ENCODE measurements at regions not wholly inside any gene's neighbourhood (a gene's known extent, or its start where the extent isn't known, plus 50 kb on each side); places are given as distances from the start of the nearest gene placed in this dataset.

DNA sequence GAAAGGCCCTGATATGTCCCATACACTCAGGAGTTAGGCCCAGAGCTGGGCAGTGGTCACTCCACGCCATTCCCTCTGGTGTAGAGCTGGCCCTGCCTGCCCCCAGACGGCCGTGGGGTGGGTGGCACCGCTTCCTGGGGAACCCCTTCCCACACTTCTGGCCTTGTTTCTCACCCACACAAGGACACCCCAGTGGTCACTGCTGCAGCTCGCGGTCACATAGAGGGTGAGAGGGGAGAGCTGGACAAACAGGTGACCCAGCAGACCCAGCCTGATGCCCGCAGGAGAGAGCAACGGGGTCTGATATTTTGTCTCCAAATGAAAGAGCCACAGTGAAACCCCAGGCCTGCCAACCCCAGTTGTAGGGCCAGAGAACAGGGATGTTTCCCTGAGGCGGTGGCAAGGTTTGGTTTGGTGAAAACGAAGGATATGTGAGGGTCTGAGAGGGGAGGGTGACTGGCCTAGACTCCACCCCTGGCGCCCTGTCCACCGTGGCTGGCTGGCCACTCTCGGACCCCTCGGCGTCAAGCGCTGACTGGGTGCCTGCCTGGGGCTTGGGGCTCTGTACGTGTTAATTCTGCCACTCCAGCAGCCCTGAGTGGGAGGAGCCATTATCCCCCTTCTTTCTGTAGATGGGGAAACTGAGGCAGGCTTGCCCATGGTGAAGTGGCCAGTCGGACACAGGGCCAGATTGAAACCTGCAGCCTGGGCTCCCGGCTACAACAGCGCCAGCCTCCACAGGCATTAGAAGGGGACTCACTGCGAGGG, 71.0 kb upstream of the PPARA start:
- FAIRE-seq: no peak

DNA sequence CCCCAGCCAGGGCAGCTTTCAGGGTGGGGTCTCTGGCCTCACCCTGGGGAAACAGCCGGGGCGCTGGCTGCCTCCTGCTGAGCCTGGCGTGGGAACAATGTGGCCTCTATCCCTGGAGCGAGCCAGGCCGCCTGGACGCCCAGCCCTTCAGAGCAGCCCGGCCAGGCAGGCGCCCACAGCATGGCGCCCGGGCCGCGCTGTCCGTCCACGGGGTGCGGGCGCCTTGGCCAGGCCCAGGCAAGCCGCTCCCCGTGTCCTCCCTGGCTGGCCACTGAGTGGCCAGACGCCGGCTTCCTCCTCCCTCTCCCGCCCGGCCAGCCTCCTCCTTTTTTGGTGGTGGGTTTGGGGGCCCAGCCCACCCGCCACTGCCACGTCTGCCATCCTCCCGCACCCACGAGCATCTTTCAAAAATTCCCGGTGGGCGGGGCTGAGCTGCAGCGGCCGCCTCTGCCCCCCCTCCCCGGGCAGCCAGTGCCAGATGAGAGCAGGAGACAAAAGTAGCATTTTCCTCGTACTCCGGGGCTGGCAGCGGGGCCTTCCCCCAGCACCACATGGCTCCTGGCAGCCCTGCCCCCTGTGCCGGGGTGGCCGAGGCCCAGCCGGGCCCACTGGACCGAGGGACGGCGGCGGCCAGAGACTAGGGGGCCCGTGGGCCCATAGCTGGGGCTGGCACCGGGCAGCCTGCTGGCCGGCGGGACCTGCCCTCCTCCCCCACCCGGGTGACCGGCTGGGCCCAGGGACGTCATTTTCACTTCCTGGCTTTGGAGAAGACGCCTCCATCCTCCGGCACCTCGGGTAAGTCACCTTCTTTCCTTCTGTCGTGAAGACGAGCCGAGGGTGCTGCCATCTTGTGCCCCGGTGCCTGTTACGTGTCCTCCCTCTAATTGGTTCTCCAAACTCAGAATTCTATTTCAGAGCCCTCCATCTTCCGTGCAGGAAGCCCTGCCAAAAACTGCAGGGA, 70.2 kb upstream of the PPARA start:
- FAIRE-seq: peak; percentile 21

DNA sequence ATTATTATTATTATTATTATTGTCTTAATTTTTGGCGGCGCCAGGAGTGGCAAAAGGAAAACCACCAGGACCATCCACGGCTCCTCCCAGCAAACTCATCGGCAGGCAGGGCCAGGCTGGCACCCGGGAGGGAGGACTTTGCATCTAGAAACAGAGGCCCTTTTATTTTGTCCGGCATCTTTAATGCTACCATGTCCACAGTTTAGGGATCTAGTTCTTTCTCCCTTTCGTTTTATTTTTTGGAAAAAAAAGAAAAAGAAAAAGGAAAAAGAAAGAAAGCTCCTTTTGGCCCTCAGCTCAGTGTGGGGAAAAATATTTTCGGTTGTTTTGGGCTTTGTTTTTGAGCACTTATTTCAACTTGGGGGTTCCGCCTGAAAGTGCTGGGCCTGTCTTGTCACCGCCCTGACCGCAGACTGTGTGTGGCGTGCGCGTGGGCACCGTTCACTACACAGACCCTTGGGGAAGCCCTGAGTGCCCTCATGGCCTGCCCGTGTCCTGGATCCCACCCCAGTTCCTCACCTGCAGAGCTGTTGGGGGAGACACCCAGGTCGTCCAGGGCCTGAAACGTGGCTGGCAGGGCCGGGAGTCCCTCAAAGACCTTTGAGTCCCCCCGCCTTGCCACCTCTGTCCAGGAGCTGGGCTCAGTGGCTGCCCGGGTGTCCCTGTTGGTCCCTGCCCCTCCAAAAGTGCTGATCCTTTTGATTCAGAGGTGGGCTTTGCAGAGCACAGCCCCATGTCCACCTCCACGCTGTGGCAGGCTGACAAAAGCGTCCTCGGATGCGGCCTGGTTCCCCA, 69.1 kb upstream of the PPARA start:
- no peak for FAIRE-seq

DNA sequence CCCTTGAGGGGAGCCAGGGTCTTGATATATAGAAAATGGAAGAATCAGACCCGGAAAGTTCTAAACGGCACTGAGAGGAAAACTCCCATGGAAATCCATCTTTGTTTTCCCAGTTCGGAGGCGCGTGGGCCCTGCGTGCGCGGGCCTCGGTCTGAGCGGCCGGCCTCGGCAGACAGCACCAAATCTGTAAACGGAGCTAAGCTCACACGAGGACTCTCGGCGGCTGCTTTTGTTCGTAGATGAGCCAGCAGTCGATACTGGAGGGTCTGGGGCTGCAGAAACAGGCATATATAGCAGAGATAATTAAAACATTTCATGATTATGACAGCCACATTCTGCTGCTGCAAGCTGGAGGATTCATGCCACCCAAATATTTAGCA, 68.5 kb upstream of the PPARA start:
- no peak for FAIRE-seq

DNA sequence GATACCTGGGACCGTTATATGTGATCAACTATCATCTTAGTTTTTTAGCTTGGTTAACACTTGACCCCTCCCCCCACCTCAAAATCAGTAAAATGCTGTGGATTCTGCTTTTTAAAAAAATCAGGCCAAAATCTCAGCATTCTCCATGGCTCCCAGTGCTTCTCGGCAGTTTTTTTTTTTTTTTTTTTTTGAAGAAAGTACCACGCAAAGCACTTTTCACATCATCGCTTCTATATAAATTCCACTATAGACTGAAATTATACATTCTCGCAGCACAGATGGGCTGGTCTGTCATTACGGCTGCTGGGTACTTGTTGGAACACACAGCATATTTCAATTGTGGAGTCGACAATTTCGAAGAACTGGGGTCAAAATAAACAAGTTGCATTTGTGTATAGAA, 67.7 kb upstream of the PPARA start:
- no peak for FAIRE-seq

DNA sequence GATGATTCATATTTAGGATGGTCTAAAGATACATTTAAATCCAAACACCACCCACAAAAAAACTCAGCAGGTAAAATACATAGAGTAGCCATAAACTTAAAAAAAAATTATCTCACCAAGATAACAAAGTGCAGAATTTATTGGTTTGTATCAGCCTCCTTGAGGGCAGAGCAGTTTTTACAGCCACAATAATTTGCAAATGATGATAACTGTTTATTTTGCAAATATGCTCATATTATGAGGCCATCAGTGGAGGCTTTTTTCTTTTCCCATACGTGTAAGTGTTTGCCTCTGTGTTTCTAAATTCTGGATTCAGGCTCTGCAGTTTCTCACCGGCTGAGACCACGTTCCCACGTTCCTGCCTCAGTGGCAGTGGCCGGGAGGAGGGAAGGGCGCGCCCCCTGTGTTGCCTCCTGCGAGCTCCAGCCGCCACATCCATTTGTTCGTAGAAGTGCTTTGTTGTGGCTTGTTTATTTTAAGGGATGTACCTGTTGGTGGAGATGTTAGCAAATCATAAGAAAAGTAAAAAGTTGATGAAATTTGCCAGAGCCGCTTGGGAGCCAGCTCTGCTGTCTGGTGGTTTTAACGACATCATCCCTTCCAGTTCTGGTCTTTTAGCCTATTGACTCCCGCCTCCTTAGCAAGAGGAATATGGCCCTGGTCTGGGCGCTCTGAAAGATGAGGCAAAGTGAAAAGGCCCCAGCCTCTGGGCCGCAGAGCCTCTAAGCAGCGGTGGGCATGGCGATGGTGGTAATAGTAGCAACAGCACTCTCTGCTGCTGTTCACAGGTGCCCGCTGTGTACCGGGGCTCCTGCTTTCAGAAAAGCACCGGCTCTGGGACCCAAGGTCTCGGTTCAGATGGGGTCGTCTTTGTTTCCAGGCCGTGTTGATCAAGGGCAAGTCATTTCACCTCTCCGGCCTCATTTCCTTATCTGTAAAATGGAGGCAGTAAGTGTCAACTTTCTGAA, 66.7 kb upstream of the PPARA start:
- FAIRE-seq: peak; percentile 51

DNA sequence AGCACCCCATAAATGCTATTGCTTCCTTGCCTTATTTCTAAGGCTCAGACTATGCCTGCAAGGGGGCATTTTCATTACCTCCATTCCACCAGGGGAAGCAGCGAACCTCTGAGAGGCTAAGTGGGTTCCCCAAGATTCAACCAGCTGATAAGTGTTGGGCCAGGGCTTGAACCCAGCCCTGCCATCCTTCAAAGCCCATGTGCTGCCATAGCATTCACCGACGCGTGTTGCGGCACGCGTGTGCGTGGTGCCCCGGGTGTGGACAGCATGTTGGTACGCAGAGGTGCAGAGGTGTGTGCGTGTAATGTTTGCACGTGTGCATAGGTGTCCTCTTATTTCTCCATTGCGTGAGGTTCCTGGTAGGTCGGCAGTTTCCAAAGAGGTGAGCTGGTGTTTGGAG, 66.0 kb upstream of the PPARA start:
- FAIRE-seq: no peak

DNA sequence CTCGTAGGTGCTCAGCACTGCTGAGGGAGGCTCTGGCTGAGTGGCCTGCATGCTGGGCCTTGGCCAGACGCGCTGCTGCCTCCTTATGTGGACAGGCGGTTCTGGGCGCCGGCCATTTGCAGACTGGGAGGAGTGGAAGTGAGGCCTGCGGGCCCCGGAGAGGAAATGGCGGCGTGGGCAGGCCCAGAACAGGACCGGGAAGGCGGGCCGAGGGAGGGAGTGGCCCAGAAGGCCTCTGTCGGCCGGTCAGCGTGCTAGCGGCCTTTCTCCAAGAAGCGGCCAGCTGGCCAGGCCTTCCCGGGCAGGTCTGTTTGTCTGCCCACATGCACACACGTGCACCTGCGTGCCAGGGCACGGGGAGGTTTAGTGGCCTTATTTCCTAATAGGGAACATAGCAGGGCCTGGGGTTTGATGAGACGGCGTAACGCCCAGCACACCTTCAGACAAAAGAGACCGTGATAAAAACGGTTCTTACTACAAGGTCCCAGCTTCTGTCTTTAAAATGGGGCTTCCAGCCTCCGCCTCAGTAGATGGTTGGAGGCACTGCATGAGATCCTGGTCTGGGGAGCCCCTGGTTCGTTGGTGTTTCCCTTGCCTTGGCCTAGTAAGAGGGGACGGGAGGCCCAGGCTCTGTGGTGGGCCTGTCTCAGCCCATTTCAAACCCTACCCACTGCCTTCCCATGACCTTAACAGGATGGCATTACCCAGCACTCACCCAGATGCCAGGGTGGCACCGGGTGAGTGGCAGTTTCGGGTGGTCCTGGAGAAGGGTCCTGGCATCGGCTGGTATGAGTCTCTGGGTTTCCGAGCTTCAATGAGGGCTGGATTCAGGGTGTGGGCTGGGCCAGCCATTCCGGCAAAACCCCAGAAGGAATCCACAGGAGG, 65.1 kb upstream of the PPARA start:
- no peak for FAIRE-seq

DNA sequence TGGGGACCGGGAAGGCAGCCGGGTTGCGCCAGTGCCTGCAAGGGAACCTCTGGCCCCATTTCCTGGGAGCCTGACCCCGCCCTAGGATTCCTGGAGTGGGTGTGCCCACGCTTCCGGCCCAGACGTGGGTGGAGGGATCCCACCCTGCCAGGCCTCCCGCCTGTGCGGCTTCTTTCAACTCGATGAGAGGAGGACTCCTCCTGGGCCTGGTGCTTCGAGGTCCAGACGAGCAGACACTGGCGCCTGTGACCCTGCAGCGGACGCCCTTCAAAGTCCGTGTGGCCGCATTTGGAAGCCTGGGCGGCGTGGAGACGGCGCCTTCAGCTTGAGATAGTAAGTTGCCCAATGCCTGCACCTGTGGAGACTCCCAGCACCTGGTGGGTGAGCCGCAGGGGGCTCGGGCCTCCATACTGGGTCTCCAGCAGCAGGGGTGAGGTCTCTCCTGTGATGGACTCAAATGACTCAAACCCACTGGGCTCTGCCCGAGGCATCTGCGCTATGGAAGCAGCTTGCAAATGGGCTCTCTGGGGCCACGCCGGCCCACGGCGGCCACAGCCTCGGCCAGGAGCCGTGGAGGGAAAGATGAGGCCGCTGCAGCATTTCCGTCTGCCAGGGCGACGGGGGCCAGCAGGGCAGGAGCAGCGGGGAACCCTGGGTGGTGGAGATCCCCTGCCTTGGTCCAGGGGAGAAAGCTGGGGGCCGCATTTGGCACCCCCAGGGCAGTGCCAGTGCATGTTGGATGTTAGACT, 64.3 kb upstream of the PPARA start:
- no peak for FAIRE-seq

DNA sequence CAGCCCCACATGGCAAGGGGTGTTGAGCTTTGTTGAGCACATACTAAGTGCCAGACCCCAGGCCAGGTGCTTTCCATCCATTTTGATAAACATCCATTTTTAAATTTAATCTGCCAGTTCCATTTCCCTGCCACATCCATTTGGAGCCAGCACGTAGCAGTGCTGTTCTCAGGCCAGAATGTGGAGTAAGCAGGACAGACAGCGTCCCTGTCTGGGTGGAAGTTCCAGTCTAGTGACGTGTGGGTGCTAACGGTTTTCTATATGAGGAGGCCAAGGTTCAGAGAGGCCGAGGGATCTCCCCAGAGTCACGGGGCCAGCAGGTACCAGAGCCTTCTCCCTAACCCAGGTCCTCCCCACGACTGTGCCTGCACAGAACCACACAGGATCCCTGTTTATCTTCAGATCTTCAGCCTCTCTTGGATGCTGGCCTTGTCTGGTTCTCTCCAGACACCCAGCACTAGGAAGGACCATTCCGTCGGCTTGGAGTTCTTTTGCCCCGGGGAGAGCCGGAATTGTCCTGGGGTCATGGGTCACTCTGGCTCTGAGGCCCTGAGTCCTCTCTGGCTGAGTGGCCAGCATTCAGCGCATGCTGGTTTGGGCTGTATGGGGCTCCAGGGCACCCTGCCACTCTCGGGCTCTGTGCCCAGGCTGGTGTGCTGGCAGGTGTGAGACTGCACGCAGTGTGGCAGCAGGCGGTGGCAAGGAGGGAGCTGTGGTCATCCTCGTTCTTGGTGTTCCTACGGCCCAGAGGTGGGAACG, 63.6 kb upstream of the PPARA start:
- no peak for FAIRE-seq

DNA sequence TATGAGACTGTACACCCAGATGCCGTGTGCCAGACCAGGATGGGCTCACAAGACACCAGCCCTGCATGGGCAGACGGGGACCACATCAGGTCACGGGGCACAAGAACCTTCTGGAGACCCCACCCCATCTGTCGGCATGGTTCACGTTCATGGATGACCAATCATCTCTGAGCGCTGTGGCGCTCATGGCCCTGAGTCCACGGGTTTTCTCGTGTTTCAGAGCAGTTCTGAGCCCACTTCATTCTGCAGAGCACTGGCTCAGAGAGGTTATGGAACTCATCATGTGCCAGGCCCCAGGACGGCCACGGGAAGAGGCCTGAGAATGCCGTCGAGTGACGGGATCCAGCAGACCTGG, 63.0 kb upstream of the PPARA start:
- FAIRE-seq: no peak

DNA sequence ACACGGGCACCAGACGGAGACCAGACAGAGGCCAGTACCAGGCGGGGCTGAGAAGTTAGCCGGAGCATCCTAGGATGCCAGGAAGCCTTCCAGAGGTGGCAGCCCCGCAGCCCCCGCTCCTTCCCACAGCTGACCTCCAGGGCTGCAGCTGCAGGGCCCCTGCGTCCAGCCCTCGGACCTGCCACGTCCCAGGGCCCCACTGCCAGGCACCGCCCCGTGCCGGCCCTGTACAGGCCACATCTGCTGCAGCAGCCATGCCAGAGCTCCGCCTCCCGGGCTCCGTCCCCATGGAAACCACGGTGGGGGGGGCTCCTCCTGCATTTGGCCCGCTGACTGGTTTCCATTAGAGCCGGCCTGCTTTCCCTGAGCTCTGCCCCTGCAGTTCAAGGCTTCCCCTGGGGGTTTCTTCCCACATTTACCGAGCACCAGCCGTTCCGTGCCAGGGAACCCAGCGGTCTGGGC, 62.5 kb upstream of the PPARA start:
- FAIRE-seq: no peak

DNA sequence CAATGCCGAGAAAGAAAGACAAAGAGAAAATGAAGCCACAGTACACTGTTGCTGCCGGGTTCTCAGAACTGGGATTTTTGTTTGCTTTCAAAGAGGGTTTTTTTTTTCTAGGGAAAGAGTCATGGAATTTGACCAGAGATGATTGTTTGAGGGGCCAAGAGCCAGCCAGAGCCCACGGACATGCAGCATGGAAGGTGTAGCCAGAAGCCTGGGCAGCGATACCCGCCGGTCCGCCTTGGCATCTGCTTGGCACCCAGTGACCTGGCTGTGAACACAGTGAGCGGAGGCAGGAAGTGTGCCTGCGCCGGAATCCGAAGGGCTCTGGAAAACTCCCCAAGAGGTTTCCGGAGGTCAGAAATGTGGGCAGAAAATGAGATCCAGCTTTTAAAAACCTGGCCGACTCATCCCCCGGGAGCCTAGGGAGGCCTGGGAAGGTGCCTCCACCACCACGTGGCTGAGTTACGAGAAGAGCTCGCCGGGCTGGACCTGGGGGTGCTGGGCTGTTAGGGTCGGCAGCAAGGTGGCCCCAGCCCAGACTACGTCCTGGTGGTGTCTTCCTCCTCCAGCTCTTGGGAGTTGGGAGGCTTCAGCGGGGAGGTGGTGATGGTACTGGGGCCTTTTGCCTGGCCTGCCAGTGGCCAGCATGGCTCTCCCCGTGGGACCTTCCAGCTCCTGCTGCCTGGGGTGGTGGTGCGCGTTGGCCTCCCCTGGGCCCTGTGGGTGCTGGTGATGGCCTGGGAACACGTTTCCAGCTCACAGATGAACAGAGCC, 61.6 kb upstream of the PPARA start:
- no peak for FAIRE-seq

DNA sequence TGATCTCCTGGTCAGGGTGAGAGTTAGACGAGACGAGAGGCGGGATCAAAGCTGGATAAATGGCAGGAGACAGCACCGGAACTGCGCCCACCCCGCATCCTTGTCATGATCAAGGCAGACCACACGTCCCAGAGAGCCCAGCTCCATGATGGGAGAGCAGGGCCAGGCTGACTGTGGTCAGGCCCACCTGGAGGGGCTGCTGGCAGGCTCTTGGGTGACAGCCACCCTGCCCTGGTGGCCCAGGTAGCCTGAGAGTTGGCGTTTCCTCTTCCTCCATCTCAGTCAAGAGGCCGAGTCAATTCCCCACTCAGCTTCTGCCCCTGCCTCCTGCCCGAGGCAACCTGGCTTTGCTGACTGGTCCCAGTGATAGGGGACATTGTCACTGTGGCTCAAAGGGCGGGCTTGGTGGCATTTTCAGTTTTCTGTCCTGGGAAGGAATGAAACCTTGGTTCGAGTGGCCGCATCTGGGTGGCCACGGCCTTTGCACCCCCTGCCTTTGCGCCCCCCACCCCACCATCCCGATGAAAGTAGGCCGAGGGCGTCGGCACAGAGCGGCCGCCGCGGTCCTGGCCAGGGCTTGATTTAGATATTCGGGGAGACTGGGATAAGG, 60.8 kb upstream of the PPARA start:
- no peak for FAIRE-seq

DNA sequence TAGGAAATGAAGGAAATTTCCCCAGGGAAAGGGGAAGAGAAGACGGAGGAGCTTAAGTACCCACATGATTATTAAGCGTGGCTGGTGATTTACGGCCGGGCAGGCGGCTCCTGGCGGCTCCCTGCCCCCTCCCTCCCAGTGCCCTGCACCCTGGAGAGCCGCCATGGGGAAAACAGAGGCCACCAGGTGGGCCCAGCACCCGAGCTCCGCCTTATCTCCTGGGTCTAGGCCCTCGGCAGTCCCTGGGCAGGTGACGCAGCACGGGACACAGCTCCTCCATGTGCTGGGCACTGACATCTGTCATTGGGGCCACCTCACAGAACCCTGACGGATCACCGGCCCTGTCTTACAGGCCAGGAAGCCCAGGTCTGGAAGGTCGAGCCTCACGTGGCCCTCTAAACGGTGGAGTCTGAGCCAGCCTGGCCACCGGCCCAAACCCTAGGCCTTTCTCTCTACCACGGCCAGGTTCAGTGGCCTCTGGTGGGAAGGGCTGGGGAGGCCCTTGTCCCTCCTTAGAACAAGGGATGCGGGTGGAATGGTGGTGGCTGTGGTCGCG, 60.2 kb upstream of the PPARA start:
- FAIRE-seq: no peak

DNA sequence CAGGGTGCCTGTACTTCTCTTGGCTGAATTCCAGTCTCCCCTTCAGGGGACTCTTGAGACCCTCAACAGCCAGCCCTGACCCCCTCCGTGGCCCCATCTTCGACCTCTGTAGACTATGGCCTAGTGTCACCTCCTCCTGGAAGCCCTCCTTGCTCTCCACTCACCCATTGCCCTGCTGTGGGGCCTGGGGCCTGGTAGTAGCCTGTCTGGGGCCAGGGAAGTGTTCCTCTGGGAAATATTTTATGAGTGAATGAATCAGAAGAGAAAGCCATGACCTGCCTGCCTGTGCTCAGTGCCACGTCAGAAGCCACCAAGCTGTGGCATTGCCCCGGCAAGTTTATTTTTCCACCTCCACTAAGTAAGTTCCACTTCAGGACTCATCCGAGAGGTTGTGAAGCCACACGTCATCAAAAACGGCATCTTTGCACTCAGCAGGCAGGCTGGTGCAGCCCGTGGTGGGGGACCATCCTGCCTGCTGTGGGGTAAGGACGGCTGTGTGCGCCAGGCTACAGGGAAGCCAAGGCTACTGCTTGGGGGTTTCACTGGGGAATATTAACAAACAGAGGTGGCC, 59.6 kb upstream of the PPARA start:
- no peak for FAIRE-seq

DNA sequence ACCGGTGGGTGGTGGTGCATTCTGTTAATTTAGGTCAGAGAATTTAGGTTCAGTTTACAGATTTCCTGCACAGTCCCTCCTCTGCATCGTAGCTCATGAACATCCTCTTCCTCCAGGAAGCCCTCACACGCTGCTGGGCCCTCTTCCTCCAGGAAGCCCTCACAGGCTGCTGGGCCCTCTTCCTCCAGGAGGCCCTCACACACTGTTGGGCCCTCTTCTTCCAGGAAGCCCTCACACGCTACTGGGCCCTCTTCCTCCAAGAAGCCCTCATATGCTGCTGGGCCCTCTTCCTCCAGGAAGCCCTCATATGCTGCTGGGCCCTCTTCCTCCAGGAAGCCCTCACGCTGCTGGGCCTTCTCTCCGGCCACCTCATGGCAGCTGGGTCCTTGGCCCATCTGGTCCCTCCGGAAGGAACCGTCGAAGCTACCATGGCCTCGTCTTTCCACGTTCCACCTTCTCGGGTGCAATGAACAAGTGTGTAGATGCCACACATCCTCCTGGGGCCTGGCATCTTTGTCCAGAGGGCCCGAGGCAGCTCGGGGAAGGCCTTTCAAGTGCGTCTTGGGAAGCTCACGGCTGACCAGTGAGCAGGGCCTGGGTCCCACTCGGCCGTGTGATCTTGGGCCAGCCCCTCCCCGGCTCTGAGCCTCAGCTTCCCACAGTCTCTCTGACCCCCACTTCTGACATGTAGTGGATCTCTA, 58.9 kb upstream of the PPARA start:
- FAIRE-seq: no peak
